Activated CD8-positive, alpha-beta memory T cell treated with anti-CD3 and anti-CD28 coated beads for 36 hours (primary cell): ENCODE measurements at regions not wholly inside any gene's neighbourhood (a gene's known extent, or its start where the extent isn't known, plus 50 kb on each side); places are given as distances from the start of the nearest gene placed in this dataset.
"Not testable (repeated sequence)": the region's sequence is repeated elsewhere in the genome, so short reads cannot be mapped to it uniquely, and the experiment has no call there.

Experiments used
- CTCF ChIA-PET: fragments of 350-600 bp; sonication (Branson Sonifier 250); formaldehyde crosslinking; loops from one replicate; lab custom pipeline; 2021; ENCODE audit warnings: antibody characterized with exemption; lab: Charles Lee
- POLR2A ChIA-PET: fragments of 350-600 bp; sonication (Branson Sonifier 250); formaldehyde crosslinking; loops from one replicate; lab custom pipeline; 2021; ENCODE audit warnings: antibody characterized with exemption; lab: Charles Lee

- POLR2A ChIA-PET = not testable (repeated sequence)
These were observed 276.9 kb downstream of the SEC61B start for GRCh38 chr9:99498979-99499378.

DNA sequence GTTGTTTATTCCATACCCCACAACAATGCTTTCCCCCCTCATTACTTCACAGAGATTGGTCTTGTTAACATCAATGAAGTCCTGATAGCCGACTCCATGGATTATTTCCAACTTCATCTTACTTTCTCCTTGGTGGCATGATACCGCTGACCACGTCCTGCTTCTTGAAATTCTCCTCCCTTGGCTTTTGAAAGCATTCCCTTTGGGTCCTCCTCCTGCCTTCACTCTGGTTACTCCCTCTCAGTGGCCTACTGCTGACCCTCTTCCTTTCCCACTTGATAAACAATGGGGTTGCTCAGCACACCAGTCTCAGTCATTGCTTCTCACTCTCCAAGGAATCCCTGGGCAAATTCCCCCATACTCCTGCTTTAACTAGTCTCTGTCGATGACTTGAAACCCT is 283.9 kb downstream of the SEC61B start:
- CTCF ChIA-PET = no interaction called here
- POLR2A ChIA-PET = no interaction called here

More at GRCh38 chr9:99498979-99499378, 276.9 kb downstream of the SEC61B start:
- CTCF ChIA-PET = not testable (repeated sequence)

- POLR2A ChIA-PET = no interaction called here
- CTCF ChIA-PET = no interaction called here
These were observed 284.8 kb downstream of the SEC61B start for GRCh38 chr9:99506747-99507348.

- CTCF ChIA-PET = no interaction called here
- POLR2A ChIA-PET = no interaction called here
These were observed 287.1 kb downstream of the SEC61B start for GRCh38 chr9:99509065-99509745.

DNA sequence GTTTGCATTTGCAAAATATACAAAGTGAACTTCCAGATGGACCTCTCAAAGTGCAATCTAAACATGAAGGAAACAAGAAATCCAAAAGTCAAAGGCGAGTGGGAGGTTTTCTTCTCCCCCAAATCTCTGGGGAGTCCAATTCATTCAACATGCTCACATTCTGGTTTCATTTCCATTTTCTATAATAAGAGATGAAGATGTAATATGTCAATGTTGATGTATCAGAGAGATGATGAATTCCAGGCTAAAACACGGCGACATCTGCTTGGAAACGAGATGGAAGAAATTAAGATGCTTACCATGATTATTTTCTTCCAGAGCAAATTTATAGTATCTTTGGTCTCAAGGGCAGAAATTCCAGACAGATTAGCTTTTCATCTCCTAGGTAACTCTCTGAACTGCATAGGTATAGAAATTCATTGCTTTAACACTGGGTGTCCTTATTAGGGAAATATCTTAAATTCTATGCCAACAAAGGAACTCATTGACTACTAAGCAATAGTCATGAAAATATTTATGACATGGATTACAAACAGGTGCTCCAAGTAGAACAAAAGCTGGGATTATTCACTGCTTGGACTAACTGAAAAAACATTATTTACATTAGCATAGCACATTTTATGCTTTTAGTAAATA is 287.9 kb downstream of the SEC61B start:
- ChIA-PET POLR2A (no interaction called here), CTCF (no interaction called here)

DNA sequence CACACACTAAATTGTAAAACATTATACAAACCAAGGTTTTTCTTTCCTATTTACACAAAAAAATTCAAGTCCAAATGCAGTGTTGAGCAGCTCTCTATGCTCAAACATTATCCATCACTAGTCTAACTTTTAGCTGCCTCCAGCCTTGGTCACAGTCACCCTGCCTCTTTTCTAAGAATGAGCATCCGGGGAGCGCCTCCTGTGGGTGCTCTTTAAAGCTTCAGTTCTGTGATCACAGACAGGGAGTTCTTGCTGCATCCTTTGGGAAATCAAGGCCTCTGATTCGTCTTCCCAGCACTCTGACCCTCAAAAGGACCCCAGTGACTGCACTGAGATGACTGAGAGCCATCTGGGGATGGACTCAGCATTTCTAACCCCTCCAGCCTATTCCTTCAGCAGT is 289.6 kb downstream of the SEC61B start:
- ChIA-PET CTCF (no interaction called here), POLR2A (no interaction called here)

- ChIA-PET CTCF (no interaction called here), POLR2A (no interaction called here)
These were observed 291.5 kb downstream of the SEC61B start for GRCh38 chr9:99513441-99514112.

- POLR2A ChIA-PET = no interaction called here
- CTCF ChIA-PET = no interaction called here
These were observed 293.0 kb downstream of the SEC61B start for GRCh38 chr9:99515093-99515492.

DNA sequence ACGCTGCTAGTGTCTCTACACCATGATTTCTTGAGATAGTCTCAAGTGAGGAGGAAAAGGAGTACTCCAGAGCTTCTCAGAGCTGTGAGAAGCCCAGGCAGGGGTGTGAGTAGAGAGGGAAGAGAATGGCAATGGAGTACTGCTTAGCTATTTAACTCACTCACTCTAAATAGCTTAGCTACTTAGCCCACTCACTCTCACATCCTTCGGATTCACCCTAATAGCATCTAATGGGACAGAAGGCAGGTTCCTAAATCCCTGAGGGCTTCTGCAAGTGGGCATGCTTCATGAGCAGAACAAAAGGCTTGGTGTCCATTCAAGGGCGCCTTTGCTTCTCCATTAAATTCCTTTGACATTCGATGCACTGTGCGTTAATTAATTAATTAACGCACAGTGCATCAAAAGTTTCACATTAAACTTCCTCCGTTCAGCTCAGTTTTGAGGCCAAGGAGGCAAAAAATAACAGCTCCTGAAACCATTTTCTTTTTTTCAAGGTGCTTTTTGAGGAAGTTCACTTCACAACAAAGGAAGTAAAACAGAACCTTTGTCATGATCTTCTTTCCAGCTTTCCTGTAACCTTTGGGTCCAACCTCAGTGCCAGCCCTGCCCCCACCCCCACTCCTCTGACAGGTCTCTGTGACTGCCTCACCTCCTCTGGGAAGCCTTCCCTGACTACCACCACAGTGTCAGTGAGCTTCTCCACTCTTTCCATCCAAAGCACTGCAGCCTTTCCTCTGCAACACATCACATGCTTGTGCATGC is 294.0 kb downstream of the SEC61B start:
- POLR2A ChIA-PET = no interaction called here
- CTCF ChIA-PET = no interaction called here

DNA sequence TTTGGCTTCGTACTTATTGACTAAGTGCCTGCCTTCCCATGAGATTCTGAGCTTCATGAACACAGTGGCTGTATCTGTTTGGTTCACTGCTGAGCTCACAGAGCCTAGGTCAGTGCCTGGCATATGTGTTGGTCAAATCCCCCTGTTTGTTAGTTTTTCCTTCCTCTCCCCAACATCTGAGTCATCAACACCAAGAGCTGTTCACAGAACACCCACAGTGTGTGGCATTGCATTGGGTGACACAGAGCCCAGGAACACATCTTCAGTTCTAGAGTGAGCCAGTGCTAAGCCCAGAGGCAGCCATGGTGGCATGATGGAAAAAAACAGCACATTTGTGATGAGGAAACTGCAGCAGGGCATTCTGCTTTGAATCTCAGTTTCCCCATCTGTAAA is 294.6 kb downstream of the SEC61B start:
- ChIA-PET CTCF (no interaction called here), POLR2A (no interaction called here)

DNA sequence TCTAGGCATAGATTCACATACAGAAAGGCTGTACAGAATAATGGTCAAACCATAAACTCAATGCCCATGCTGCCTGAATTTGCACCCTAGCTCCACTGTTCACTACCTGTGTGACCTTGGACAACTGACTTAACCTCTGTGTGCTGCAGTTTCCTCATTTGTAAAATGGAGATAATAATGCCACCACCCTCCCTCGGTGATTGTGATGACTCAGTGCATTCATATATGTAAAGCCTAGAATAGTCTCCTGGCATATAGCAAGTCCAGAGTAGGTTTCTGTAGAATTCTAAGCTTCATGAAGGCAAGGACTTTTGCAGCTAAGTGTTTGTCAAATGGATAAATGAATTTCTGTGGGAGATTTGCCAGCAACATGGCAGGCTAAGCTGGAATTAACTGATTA is 297.8 kb upstream of the NR4A3 start:
- ChIA-PET POLR2A (no interaction called here), CTCF (no interaction called here)

GRCh38 chr9:99531313-99531712 is 290.4 kb upstream of the NR4A3 start:
- ChIA-PET CTCF (no interaction called here), POLR2A (no interaction called here)

- CTCF ChIA-PET = no interaction called here
These were observed 288.3 kb upstream of the NR4A3 start for GRCh38 chr9:99533421-99533820.

GRCh38 chr9:99537996-99538395 is 283.7 kb upstream of the NR4A3 start:
- ChIA-PET POLR2A (no interaction called here), CTCF (no interaction called here)

More at GRCh38 chr9:99533421-99533820, 288.3 kb upstream of the NR4A3 start:
- POLR2A ChIA-PET = no interaction called here

DNA sequence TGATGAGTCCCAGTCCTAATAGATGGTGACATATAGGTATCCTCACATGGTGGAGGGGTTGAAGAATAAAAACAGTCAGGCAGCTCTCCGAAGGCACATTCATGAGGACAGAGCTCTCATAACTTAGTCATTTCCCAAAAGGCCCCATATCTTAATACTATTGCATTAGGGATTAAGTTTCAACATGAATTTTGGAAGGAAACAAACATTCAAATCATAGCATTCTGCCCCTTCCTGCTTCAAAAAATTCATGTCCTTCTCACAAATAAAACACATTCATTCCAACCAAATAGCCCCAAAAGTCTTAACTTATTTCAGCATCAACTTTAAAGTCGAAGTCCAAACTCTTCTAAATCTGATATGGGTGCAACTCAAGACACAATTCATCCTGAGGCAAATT is 277.2 kb upstream of the NR4A3 start:
- ChIA-PET POLR2A (no interaction called here), CTCF (no interaction called here)

DNA sequence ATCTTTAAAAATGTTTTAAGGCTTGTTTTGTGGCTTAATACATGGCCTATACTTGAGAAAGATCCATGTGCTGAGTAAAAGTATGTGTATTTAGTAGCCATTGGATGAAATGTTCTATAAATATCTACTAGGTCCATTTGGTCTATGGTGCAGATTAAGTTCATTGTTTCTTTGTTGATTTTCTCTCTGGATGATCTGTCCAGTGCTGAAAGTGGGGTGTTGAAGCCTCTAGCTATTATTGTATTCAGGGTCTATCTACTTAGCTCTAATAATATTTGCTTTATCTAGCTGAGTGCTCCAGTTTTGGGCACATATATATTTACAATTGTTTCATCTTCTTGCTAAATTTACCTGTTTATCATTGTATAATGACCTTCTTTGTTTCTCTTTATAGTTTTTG is 272.2 kb upstream of the NR4A3 start:
- CTCF ChIA-PET = no interaction called here

GRCh38 chr9:99555792-99556191 is 265.9 kb upstream of the NR4A3 start:
- CTCF ChIA-PET = no interaction called here

More for the DNA sequence above, 272.2 kb upstream of the NR4A3 start:
- POLR2A ChIA-PET = no interaction called here

DNA sequence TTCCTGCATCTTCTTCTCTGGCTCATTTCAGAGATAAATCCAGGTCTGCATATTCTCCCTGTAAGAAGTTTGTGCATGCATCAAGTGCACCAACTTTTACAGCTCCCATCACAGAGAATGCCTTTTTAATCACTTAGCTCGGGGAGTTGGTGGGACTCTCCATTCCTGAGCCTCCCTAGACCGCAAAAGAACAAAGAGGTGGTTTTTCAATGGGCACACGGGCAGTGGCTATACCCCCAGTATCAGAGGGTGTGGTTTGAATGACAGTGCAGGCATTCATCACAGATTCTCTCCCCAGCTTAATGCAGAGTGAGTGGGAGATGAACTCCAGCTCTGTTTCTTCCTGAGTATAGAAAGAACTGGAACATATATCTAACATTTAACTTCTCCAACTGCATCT is 264.7 kb upstream of the NR4A3 start:
- ChIA-PET CTCF (no interaction called here), POLR2A (no interaction called here)

More at GRCh38 chr9:99555792-99556191, 265.9 kb upstream of the NR4A3 start:
- POLR2A ChIA-PET = no interaction called here

GRCh38 chr9:99557816-99558215 is 263.9 kb upstream of the NR4A3 start:
- POLR2A ChIA-PET = no interaction called here
- CTCF ChIA-PET = no interaction called here

DNA sequence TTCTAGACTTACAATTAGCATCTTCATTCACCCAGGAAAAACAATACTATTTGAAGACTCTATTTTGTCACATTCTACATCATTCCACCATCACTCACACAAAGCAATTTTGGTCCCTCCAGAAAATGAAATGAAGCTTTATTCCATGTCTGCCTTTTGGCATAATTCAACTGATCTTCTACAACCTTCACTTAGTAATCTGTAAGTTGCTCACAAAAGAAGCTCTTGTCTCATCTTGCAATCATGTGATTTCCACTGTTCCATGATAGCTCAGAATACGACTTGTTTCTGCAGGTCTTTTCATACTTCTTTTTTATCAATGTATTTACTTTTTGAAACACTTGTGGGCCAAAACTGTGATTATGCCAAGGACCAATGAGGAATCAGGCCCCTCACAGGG is 261.9 kb upstream of the NR4A3 start:
- POLR2A ChIA-PET = no interaction called here
- CTCF ChIA-PET = no interaction called here
